Neural cell (in vitro differentiated cells): ENCODE measurements at regions not wholly inside any gene's neighbourhood (a gene's known extent, or its start where the extent isn't known, plus 50 kb on each side); places are given as distances from the start of the nearest gene placed in this dataset.

Experiments used
- CTCF ChIP-seq: fragments of 450-650 bp; IDR thresholded peaks from 2 replicates; pipeline ENCODE4 v1.5.1; 2014; ENCODE audit warnings: antibody characterized with exemption, mild to moderate bottlenecking, moderate library complexity; ENCODE audit not compliant: poor library complexity, severe bottlenecking
- EP300 ChIP-seq: fragments of 450-650 bp; conservative IDR thresholded peaks from 2 replicates; pipeline ENCODE4 v1.6.1; 2014; ENCODE audit warnings: antibody characterized with exemption, mild to moderate bottlenecking, moderate library complexity; ENCODE audit not compliant: poor library complexity, severe bottlenecking
- EZH2 ChIP-seq: fragments of 200-600, 300-800 bp; shearing (Covaris generic), sonication (generic); IDR thresholded peaks from 2 replicates; pipeline ENCODE4 v1.6.1; 2014; ENCODE audit warnings: antibody characterized with exemption, low read length, borderline replicate concordance, mild to moderate bottlenecking; ENCODE audit not compliant: insufficient read depth, poor library complexity, severe bottlenecking
- MXI1 ChIP-seq: fragments of 450-650 bp; conservative IDR thresholded peaks from 2 replicates; pipeline ENCODE4 v1.6.1; 2014; ENCODE audit warnings: antibody characterized with exemption, mild to moderate bottlenecking; ENCODE audit not compliant: poor library complexity, severe bottlenecking
- POLR2AphosphoS5 ChIP-seq: IDR thresholded peaks from 2 replicates; pipeline ENCODE4 v1.6.1; 2012
- RAD21 ChIP-seq: fragments of 450-650 bp; conservative IDR thresholded peaks from 2 replicates; pipeline ENCODE4 v1.6.1; 2014; ENCODE audit warnings: antibody characterized with exemption, mild to moderate bottlenecking, moderate library complexity
- SMC3 ChIP-seq: fragments of 450-650 bp; conservative IDR thresholded peaks from 2 replicates; pipeline ENCODE4 v1.6.1; 2014; ENCODE audit warnings: antibody characterized with exemption, mild to moderate bottlenecking, moderate library complexity; ENCODE audit not compliant: poor library complexity
- TAF1 ChIP-seq: IDR thresholded peaks from 2 replicates; pipeline ENCODE4 v1.6.1; 2012; ENCODE audit warnings: low read depth
- TF ChIP-seq, protein P1 (sequence below): IDR thresholded peaks from 2 replicates; pipeline ENCODE4 v1.6.1; 2012; ENCODE audit warnings: borderline replicate concordance

- TF ChIP-seq CTCF, result no peak
- TF ChIP-seq EP300, result no peak
- no peak for TF ChIP-seq TAF1
- no peak for TF ChIP-seq EZH2
- no peak for TF ChIP-seq RAD21
- TF ChIP-seq POLR2AphosphoS5, result no peak
- TF ChIP-seq, protein P1, sequence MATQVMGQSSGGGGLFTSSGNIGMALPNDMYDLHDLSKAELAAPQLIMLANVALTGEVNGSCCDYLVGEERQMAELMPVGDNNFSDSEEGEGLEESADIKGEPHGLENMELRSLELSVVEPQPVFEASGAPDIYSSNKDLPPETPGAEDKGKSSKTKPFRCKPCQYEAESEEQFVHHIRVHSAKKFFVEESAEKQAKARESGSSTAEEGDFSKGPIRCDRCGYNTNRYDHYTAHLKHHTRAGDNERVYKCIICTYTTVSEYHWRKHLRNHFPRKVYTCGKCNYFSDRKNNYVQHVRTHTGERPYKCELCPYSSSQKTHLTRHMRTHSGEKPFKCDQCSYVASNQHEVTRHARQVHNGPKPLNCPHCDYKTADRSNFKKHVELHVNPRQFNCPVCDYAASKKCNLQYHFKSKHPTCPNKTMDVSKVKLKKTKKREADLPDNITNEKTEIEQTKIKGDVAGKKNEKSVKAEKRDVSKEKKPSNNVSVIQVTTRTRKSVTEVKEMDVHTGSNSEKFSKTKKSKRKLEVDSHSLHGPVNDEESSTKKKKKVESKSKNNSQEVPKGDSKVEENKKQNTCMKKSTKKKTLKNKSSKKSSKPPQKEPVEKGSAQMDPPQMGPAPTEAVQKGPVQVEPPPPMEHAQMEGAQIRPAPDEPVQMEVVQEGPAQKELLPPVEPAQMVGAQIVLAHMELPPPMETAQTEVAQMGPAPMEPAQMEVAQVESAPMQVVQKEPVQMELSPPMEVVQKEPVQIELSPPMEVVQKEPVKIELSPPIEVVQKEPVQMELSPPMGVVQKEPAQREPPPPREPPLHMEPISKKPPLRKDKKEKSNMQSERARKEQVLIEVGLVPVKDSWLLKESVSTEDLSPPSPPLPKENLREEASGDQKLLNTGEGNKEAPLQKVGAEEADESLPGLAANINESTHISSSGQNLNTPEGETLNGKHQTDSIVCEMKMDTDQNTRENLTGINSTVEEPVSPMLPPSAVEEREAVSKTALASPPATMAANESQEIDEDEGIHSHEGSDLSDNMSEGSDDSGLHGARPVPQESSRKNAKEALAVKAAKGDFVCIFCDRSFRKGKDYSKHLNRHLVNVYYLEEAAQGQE, result no peak
- no peak for TF ChIP-seq MXI1
- no peak for TF ChIP-seq SMC3
Observed at GRCh38 chr7:79531116-79531515, 77.6 kb upstream of the MAGI2 start.
